NCI-H2081 treated with DMSO at 0.1 percent for 48 hours (cell line): ENCODE measurements at regions not wholly inside any gene's neighbourhood (a gene's known extent, or its start where the extent isn't known, plus 50 kb on each side); places are given as distances from the start of the nearest gene placed in this dataset.

Source experiments
- DNase-seq: peaks from one replicate; lab custom pipeline; 2025; lab: John Stamatoyannopoulos, UW

GRCh38 chr13:89602655-89603054 lies 1744.8 kb upstream of the MIR17HG start:
- DNase-seq, result no peak

GRCh38 chr13:89603187-89603586 lies 1744.3 kb upstream of the MIR17HG start:
- DNase-seq, result no peak

- no peak for DNase-seq
Measured at GRCh38 chr13:89609318-89609717, 1738.2 kb upstream of the MIR17HG start.

- no peak for DNase-seq
Measured at GRCh38 chr13:89610331-89610730, 1737.2 kb upstream of the MIR17HG start.

- no peak for DNase-seq
Measured at GRCh38 chr13:89610881-89611280, 1736.6 kb upstream of the MIR17HG start.

GRCh38 chr13:89627996-89628395 lies 1719.5 kb upstream of the MIR17HG start:
- no peak for DNase-seq

GRCh38 chr13:89628567-89628966 lies 1718.9 kb upstream of the MIR17HG start:
- DNase-seq, result no peak

- no peak for DNase-seq
Measured at GRCh38 chr13:89650226-89650625, 1697.3 kb upstream of the MIR17HG start.

GRCh38 chr13:89660752-89661151 lies 1686.7 kb upstream of the MIR17HG start:
- no peak for DNase-seq

GRCh38 chr13:89673789-89674311 lies 1673.6 kb upstream of the MIR17HG start:
- no peak for DNase-seq

- DNase-seq, result no peak
Measured at GRCh38 chr13:89678466-89679121, 1668.9 kb upstream of the MIR17HG start.

- DNase-seq, result no peak
Measured at GRCh38 chr13:89684896-89685295, 1662.6 kb upstream of the MIR17HG start.

GRCh38 chr13:89686171-89686570 lies 1661.3 kb upstream of the MIR17HG start:
- no peak for DNase-seq

- no peak for DNase-seq
Measured at GRCh38 chr13:89687066-89687465, 1660.4 kb upstream of the MIR17HG start.

GRCh38 chr13:89688918-89689317 lies 1658.6 kb upstream of the MIR17HG start:
- DNase-seq, result no peak

GRCh38 chr13:89694451-89694850 lies 1653.0 kb upstream of the MIR17HG start:
- DNase-seq, result no peak

GRCh38 chr13:89695343-89696257 lies 1651.9 kb upstream of the MIR17HG start:
- peak; percentile 25 for DNase-seq

GRCh38 chr13:89701913-89702312 lies 1645.6 kb upstream of the MIR17HG start:
- DNase-seq, result no peak

GRCh38 chr13:89704040-89704439 lies 1643.4 kb upstream of the MIR17HG start:
- DNase-seq, result no peak

- DNase-seq, result no peak
Measured at GRCh38 chr13:89708013-89708412, 1639.5 kb upstream of the MIR17HG start.

GRCh38 chr13:89721216-89721615 lies 1626.3 kb upstream of the MIR17HG start:
- DNase-seq, result no peak

GRCh38 chr13:89726690-89727435 lies 1620.6 kb upstream of the MIR17HG start:
- no peak for DNase-seq
